ENCODE measurements at regions not wholly inside any gene's neighbourhood (a gene's known extent, or its start where the extent isn't known, plus 50 kb on each side); places are given as distances from the start of the nearest gene placed in this dataset.

DNA sequence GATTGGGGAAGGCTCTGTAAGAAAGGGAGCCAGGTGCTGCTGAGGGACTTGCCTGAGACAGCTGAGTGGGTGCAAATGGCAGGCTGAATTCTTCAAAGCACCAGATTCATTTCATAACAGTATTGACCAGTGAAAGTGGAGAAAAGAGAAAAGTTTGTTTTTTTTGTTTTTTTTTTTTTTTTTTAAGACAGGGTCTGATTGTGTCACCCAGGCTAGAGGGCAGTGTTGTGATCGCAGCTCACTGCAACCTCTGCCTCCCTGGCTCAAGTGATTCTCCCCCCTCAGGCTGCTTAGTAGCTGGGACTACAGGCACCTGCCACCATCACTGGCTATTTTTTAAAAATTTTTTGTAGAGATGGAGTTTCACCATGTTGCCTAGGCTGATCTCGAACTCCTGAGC lies 494.0 kb downstream of the MIAT start:
- ChIA-PET CTCF (no interaction called here), POLR2A (ENCODE audit: low non-redundant PET) (no interaction called here)
- H3K27ac ChIP-seq (ENCODE audit: low read depth, low read length, poor library complexity, severe bottlenecking): no peak overlapping the region

GRCh38 chr22:27152033-27152432 lies 494.6 kb downstream of the MIAT start:
- no peaks in the 10 kb centered on the region for H3K4me1 ChIP-seq (ENCODE audit: insufficient read depth, low read length, poor library complexity, severe bottlenecking)
- intact Hi-C loops (cut with micrococcal nuclease; ENCODE audit: unreplicated experiment): no loop called here
- no peaks in the 10 kb centered on the region for H3K36me3 ChIP-seq (ENCODE audit: insufficient read depth, low read length, poor library complexity, severe bottlenecking)
- H3K27ac ChIP-seq (ENCODE audit: low read depth, low read length, poor library complexity, severe bottlenecking): no peak overlapping the region
- no peak overlapping the region for H3K4me3 ChIP-seq (ENCODE audit: low read depth, low read length, poor library complexity, severe bottlenecking)
- no TSS peak for BruUV-seq (replicated peaks)
- ChIA-PET POLR2A (ENCODE audit: low non-redundant PET) (no interaction called here), CTCF (no interaction called here)
- DNase-seq (ENCODE audit: low spot score): no peak
- no peak for TF ChIP-seq CTCF (conservative IDR thresholded peaks at IDR 0.05; ENCODE audit: low read depth, low read length)
- no peak for TF ChIP-seq EZH2 (IDR thresholded peaks at IDR 0.05; ENCODE audit: borderline replicate concordance, low read depth, low read length, poor library complexity, severe bottlenecking)
- no peaks in the 10 kb centered on the region for H3K9me3 ChIP-seq (ENCODE audit: low read depth, low read length, poor library complexity, severe bottlenecking)
- H3K27me3 ChIP-seq (replicated peaks; ENCODE audit: insufficient read depth, low read depth, low read length, poor library complexity): no peaks in the 10 kb centered on the region

More for the DNA sequence above, 494.0 kb downstream of the MIAT start:
- Histone ChIP-seq H3K36me3 (ENCODE audit: insufficient read depth, low read length, poor library complexity, severe bottlenecking) (no peaks in the 10 kb centered on the region), H3K27me3 (replicated peaks; ENCODE audit: insufficient read depth, low read depth, low read length, poor library complexity) (no peaks in the 10 kb centered on the region), H3K4me1 (ENCODE audit: insufficient read depth, low read length, poor library complexity, severe bottlenecking) (no peaks in the 10 kb centered on the region), H3K9me3 (ENCODE audit: low read depth, low read length, poor library complexity, severe bottlenecking) (no peaks in the 10 kb centered on the region), H3K4me3 (ENCODE audit: low read depth, low read length, poor library complexity, severe bottlenecking) (no peak overlapping the region)
- TF ChIP-seq EZH2 (IDR thresholded peaks at IDR 0.05; ENCODE audit: borderline replicate concordance, low read depth, low read length, poor library complexity, severe bottlenecking) (no peak), CTCF (conservative IDR thresholded peaks at IDR 0.05; ENCODE audit: low read depth, low read length) (no peak)
- intact Hi-C loops (cut with micrococcal nuclease; ENCODE audit: unreplicated experiment): no loop called here
- DNase-seq (ENCODE audit: low spot score): no peak
- BruUV-seq (replicated peaks): no TSS peak

GRCh38 chr22:27152883-27153282 lies 495.5 kb downstream of the MIAT start:
- Histone ChIP-seq H3K4me1 (ENCODE audit: insufficient read depth, low read length, poor library complexity, severe bottlenecking) (peaks cover 4% of the 10 kb centered on the region), H3K27ac (ENCODE audit: low read depth, low read length, poor library complexity, severe bottlenecking) (no peak overlapping the region), H3K9me3 (ENCODE audit: low read depth, low read length, poor library complexity, severe bottlenecking) (no peaks in the 10 kb centered on the region), H3K27me3 (replicated peaks; ENCODE audit: insufficient read depth, low read depth, low read length, poor library complexity) (no peaks in the 10 kb centered on the region), H3K36me3 (ENCODE audit: insufficient read depth, low read length, poor library complexity, severe bottlenecking) (no peaks in the 10 kb centered on the region), H3K4me3 (ENCODE audit: low read depth, low read length, poor library complexity, severe bottlenecking) (no peak overlapping the region)
- no TSS peak for BruUV-seq (replicated peaks)
- intact Hi-C loops (cut with micrococcal nuclease; ENCODE audit: unreplicated experiment): no loop called here
- DNase-seq (ENCODE audit: low spot score): no peak
- ChIA-PET CTCF (no interaction called here), POLR2A (ENCODE audit: low non-redundant PET) (no interaction called here)
- TF ChIP-seq CTCF (conservative IDR thresholded peaks at IDR 0.05; ENCODE audit: low read depth, low read length): no peak
- TF ChIP-seq EZH2 (IDR thresholded peaks at IDR 0.05; ENCODE audit: borderline replicate concordance, low read depth, low read length, poor library complexity, severe bottlenecking): no peak

All from A673 (cell line).